OCI-LY3 (cell line): ENCODE measurements at regions not wholly inside any gene's neighbourhood (a gene's known extent, or its start where the extent isn't known, plus 50 kb on each side); places are given as distances from the start of the nearest gene placed in this dataset.
"Not testable (repeated sequence)": the region's sequence is repeated elsewhere in the genome, so short reads cannot be mapped to it uniquely, and the experiment has no call there.

ENCODE experiments used
- CTCF ChIP-seq: fragments of 200-600, 300-600 bp; sonication (generic); IDR thresholded peaks from 2 replicates; pipeline ENCODE4 v1.5.1; 2014; ENCODE audit warnings: antibody characterized with exemption, low read length, low read depth
- EZH2phosphoT487 ChIP-seq: fragments of 200-600 bp; shearing (Covaris generic); IDR thresholded peaks from 2 replicates; pipeline ENCODE4 v1.6.1; 2018; ENCODE audit warnings: antibody characterized with exemption, mixed run types, low read depth

DNA sequence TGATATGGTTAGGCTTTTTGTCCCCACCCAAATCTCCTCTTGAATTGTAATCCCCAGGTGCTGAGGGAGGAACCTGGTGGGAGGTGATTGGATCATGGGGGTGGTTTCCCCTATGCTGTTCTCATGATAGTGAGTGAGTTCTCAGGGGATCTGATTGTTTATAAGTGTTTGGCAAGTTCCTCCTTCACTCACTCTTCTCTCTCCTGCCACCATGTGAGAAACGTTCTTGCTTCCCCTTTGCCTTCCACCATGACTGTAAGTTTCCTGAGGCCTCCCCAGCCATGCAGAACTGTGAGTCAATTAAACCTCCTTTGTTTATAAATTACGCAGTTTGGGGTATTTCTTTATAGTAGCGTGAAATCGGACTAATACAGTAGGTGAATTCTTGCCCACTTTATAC lies 182.5 kb downstream of the RNF144A start:
- TF ChIP-seq CTCF, EZH2phosphoT487: not testable (repeated sequence)
